Astrocyte (in vitro differentiated cells and primary cell): ENCODE measurements at regions not wholly inside any gene's neighbourhood (a gene's known extent, or its start where the extent isn't known, plus 50 kb on each side); places are given as distances from the start of the nearest gene placed in this dataset.

Source experiments
- EZH2 ChIP-seq: IDR thresholded peaks from 2 replicates; pipeline ENCODE4 v1.6.1; 2012; ENCODE audit warnings: mild to moderate bottlenecking, low read length, inconsistent platforms; ENCODE audit not compliant: insufficient read depth
- TF ChIP-seq, protein P1 (sequence below): IDR thresholded peaks from 2 replicates; pipeline ENCODE4 v1.5.1; 2011; ENCODE audit warnings: low read depth, mild to moderate bottlenecking, inconsistent platforms, low read length, moderate library complexity; ENCODE audit not compliant: insufficient read depth

DNA sequence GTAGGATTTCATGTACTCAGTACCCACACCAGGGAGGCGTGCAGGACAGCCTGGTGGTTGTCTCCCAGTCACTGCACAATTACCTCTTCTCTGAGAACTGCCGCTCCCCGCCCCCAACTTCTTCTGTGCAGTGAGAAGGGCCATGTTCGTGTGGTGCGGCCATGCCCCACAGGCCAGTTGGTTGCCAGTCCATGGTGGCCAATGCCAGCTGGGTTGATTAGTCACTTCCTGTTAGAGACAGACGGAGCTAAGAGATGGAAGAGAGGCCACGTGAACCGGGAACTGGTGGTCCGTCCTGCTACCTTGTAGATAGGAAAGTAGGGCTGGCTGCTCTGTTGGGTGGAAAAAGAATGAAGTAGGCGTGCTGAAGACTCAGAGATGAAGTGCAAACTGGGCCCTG is 206.5 kb downstream of the ABCC12 start:
- TF ChIP-seq, protein P1, sequence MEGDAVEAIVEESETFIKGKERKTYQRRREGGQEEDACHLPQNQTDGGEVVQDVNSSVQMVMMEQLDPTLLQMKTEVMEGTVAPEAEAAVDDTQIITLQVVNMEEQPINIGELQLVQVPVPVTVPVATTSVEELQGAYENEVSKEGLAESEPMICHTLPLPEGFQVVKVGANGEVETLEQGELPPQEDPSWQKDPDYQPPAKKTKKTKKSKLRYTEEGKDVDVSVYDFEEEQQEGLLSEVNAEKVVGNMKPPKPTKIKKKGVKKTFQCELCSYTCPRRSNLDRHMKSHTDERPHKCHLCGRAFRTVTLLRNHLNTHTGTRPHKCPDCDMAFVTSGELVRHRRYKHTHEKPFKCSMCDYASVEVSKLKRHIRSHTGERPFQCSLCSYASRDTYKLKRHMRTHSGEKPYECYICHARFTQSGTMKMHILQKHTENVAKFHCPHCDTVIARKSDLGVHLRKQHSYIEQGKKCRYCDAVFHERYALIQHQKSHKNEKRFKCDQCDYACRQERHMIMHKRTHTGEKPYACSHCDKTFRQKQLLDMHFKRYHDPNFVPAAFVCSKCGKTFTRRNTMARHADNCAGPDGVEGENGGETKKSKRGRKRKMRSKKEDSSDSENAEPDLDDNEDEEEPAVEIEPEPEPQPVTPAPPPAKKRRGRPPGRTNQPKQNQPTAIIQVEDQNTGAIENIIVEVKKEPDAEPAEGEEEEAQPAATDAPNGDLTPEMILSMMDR, result no peak
- TF ChIP-seq EZH2, result no peak
